ENCODE measurements at regions not wholly inside any gene's neighbourhood (a gene's known extent, or its start where the extent isn't known, plus 50 kb on each side); places are given as distances from the start of the nearest gene placed in this dataset.

- Histone ChIP-seq H3K9ac (no peak overlapping the region), H3K36me3 (replicated peaks in 1 of 2; ENCODE audit: control insufficient read depth in 1 of 2, insufficient read depth in 2 of 2, low read length in 1 of 2) (no peaks in the 10 kb centered on the region), H3K27ac (ENCODE audit: low read depth in 2 of 2, low read length in 1 of 2) (no peak overlapping the region), H3K79me2 (ENCODE audit: insufficient read depth) (no peaks in the 10 kb centered on the region), H3K9me3 (no peaks in the 10 kb centered on the region), H3K4me3 (ENCODE audit: low read depth in 2 of 2, low read length in 1 of 2) (no peak overlapping the region), H3K4me1 (ENCODE audit: control insufficient read depth in 1 of 2, insufficient read depth in 2 of 2, low read depth in 1 of 2, low read length in 1 of 2) (no peaks in the 10 kb centered on the region), H4K20me1 (ENCODE audit: insufficient read depth) (no peaks in the 10 kb centered on the region), H3F3A (replicated peaks; ENCODE audit: insufficient read depth) (no peaks in the 10 kb centered on the region), H3K9me2 (no peaks in the 10 kb centered on the region), H3K27me3 (ENCODE audit: insufficient read depth) (no peaks in the 10 kb centered on the region), H2AFZ (ENCODE audit: low read depth) (no peak overlapping the region), H3K4me2 (no peak overlapping the region)
- TF ChIP-seq YY1 (IDR thresholded peaks at IDR 0.05; ENCODE audit: low read depth) (no peak), SIN3A (IDR thresholded peaks at IDR 0.05; ENCODE audit: borderline replicate concordance, low read depth, low read length) (no peak), USF1 (IDR thresholded peaks at IDR 0.05; ENCODE audit: borderline replicate concordance, low read depth) (no peak)
- no peak for DNase-seq
- WGBS (ENCODE audit: low lambda C conversion rate): 43% methylated on average over 5 of the region's 6 CpGs
- ChIA-PET POLR2A (no interaction called here), CTCF (interaction anchor here (0.9 kb wide), 1 partner anchor 28 kb away, joined by 3 read pairs; no protein-coding TSS in a partner anchor)
Observed at GRCh38 chr1:167152192-167152876, 58.5 kb downstream of the STYXL2 start.

- H3K4me2 ChIP-seq: no peak overlapping the region
- H4K20me1 ChIP-seq (ENCODE audit: insufficient read depth): no peaks in the 10 kb centered on the region
- ChIA-PET POLR2A (no interaction called here), CTCF (no interaction called here)
- no peak overlapping the region for H3K9ac ChIP-seq
- H3K27me3 ChIP-seq (ENCODE audit: insufficient read depth): no peaks in the 10 kb centered on the region
- H3K27ac ChIP-seq (ENCODE audit: low read depth in 2 of 2, low read length in 1 of 2): no peak overlapping the region
- DNase-seq: no peak
- TF ChIP-seq PBX3 (IDR thresholded peaks at IDR 0.05) (no peak), CTCF (IDR thresholded peaks at IDR 0.05) (no peak), RAD21 (IDR thresholded peaks at IDR 0.05; ENCODE audit: low read length) (no peak), USF1 (IDR thresholded peaks at IDR 0.05; ENCODE audit: borderline replicate concordance, low read depth) (no peak), FOXM1 (IDR thresholded peaks at IDR 0.05; ENCODE audit: low read depth) (no peak), RCOR1 (IDR thresholded peaks at IDR 0.05; ENCODE audit: low read length) (no peak), TEAD4 (IDR thresholded peaks at IDR 0.05; ENCODE audit: borderline replicate concordance, insufficient read depth) (no peak), RFX5 (IDR thresholded peaks at IDR 0.05; ENCODE audit: low read length) (no peak)
- H3F3A ChIP-seq (replicated peaks; ENCODE audit: insufficient read depth): no peaks in the 10 kb centered on the region
- WGBS (ENCODE audit: low lambda C conversion rate): 53% methylated on average over 4 of the region's 4 CpGs
- H3K4me3 ChIP-seq (ENCODE audit: low read depth in 2 of 2, low read length in 1 of 2): no peak overlapping the region
- no peaks in the 10 kb centered on the region for H3K9me3 ChIP-seq
- H3K9me2 ChIP-seq: no peaks in the 10 kb centered on the region
- H3K4me1 ChIP-seq (ENCODE audit: control insufficient read depth in 1 of 2, insufficient read depth in 2 of 2, low read depth in 1 of 2, low read length in 1 of 2): no peaks in the 10 kb centered on the region
- H3K79me2 ChIP-seq (ENCODE audit: insufficient read depth): no peaks in the 10 kb centered on the region
- H3K36me3 ChIP-seq (replicated peaks in 1 of 2; ENCODE audit: control insufficient read depth in 1 of 2, insufficient read depth in 2 of 2, low read length in 1 of 2): no peaks in the 10 kb centered on the region
- H2AFZ ChIP-seq (ENCODE audit: low read depth): no peak overlapping the region
Observed at GRCh38 chr1:167156466-167156865, 62.6 kb downstream of the STYXL2 start.

All from SK-N-SH (cell line).